PC-9 (cell line): ENCODE measurements at regions not wholly inside any gene's neighbourhood (a gene's known extent, or its start where the extent isn't known, plus 50 kb on each side); places are given as distances from the start of the nearest gene placed in this dataset.

Experiments used
- BruUV-seq: library from RNA; stranded (reverse); fragments of 400-500 nt; replicated peaks from 2 replicates; lab custom pipeline; 2021; lab: Mats Ljungman, UMichigan
- CTCF ChIA-PET: fragments of 300-600 bp; sonication (Branson Sonifier 250); formaldehyde crosslinking; loops from one replicate; lab custom pipeline; 2022; ENCODE audit warnings: antibody characterized with exemption; lab: Charles Lee
- POLR2A ChIA-PET: fragments of 300-600 bp; sonication (Branson Sonifier 250); formaldehyde crosslinking; loops from one replicate; lab custom pipeline; 2022; ENCODE audit warnings: antibody characterized with exemption; ENCODE audit not compliant: unreplicated experiment; lab: Charles Lee
- DNase-seq, 2 experiments: peaks; one replicate each; pipeline versions ENCODE4 v3.0.0 to v3.0.0-alpha.2; 2015 to 2022; ENCODE audit warnings: mixed read lengths in 1 of 2
- H2AFZ ChIP-seq: fragments of 200-600 bp; sonication (generic); 2 replicates; pipeline ENCODE4 v1.8.1; 2017; ENCODE audit warnings: antibody characterized with exemption
- H3F3A ChIP-seq: fragments of 200-600 bp; sonication (generic); 2 replicates; pipeline ENCODE4 v1.8.1; 2017; ENCODE audit warnings: antibody characterized with exemption, mild to moderate bottlenecking, low read depth; ENCODE audit not compliant: insufficient read depth
- H3K27ac ChIP-seq: fragments of 200-600 bp; sonication (generic); 2 replicates; pipeline ENCODE4 v1.6.1; 2016; ENCODE audit warnings: mixed run types
- H3K27me3 ChIP-seq: fragments of 200-600 bp; sonication (generic); 2 replicates; pipeline ENCODE4 v1.6.1; 2016; ENCODE audit warnings: low read depth, mixed run types; ENCODE audit not compliant: insufficient read depth
- H3K36me3 ChIP-seq: fragments of 200-600 bp; sonication (generic); 2 replicates; pipeline ENCODE4 v1.6.1; 2016; ENCODE audit warnings: low read depth, mixed run types
- H3K4me1 ChIP-seq: fragments of 200-600 bp; sonication (generic); replicated peaks from 2 replicates; pipeline ENCODE4 v1.6.1; 2016; ENCODE audit warnings: mixed run types; ENCODE audit not compliant: insufficient read depth
- H3K4me2 ChIP-seq: fragments of 200-600 bp; sonication (generic); 2 replicates; pipeline ENCODE4 v1.6.1; 2017; ENCODE audit warnings: mixed run types
- H3K4me3 ChIP-seq: fragments of 200-600 bp; sonication (generic); 2 replicates; pipeline ENCODE4 v1.6.1; 2016; ENCODE audit warnings: mixed run types
- H3K79me2 ChIP-seq: fragments of 200-600 bp; sonication (generic); 2 replicates; pipeline ENCODE4 v1.6.1; 2017; ENCODE audit warnings: low read depth, mixed run types
- H3K9me2 ChIP-seq: fragments of 200-600 bp; sonication (generic); 2 replicates; pipeline ENCODE4 v1.8.1; 2017; ENCODE audit warnings: mild to moderate bottlenecking; ENCODE audit not compliant: insufficient read depth
- H3K9me3 ChIP-seq: fragments of 200-600 bp; sonication (generic); 2 replicates; pipeline ENCODE4 v1.8.1; 2016; ENCODE audit warnings: low read depth; ENCODE audit not compliant: insufficient read depth
- H4K20me1 ChIP-seq: fragments of 200-600 bp; sonication (generic); 2 replicates; pipeline ENCODE4 v1.8.1; 2017; ENCODE audit not compliant: insufficient read depth
- EZH2 ChIP-seq: fragments of 200-600 bp; sonication (generic); IDR thresholded peaks from 2 replicates; pipeline ENCODE4 v1.8.0; 2017; ENCODE audit warnings: antibody characterized with exemption, low read depth
- intact Hi-C: fragments of 100-400 bp; cut with micrococcal nuclease; formaldehyde crosslinking; loops from one replicate; pipeline ENCODE4 v1.10.0; 2022; ENCODE audit not compliant: unreplicated experiment
- TF ChIP-seq, protein P1 (sequence below): fragments of 200-600 bp; sonication (generic); conservative IDR thresholded peaks from 2 replicates; pipeline ENCODE4 v1.6.1; 2017; ENCODE audit warnings: mixed run types, antibody characterized with exemption, mild to moderate bottlenecking, moderate library complexity

DNA sequence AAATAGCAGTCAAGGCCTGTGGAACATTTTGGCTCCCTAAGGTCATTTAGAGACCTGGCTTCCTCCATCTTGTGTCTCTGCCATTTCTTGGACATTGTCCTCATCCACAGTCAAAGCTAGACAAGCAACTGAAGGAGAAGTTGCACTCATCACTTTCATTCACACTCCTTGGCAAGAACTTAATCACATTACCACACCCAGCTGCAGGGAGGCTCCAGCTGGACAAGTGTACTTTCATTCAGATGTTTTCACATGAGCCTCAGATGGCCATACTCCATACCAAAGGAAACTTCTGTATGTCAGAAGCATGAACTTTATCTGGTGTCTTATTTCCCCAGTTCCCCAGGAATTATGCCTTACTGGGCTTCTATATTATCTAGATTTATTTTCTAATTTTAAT lies 537.4 kb downstream of the TMEM135 start:
- intact Hi-C loops = no loop called here
- no peaks in the 10 kb centered on the region for H3K27me3 ChIP-seq

DNA sequence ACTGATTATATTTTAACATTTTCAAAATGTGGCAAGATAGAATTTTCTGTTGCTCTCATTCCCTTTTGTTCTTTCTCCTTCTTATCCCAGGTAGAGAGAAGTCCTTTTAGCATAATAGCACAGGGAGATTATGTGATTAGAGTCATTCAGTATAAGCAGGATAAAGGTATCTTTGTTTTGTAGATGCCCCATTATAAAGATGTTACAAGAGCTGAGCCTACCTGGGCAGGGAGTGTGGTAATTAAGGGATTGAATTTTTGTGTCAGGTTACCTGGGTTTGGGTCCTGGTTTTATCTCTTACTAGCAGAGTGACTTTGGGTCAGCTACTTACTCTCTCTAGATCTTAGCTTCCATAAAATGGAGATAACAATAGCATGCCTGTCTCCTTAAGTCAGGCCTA lies 536.5 kb downstream of the TMEM135 start:
- CTCF ChIA-PET = no interaction called here
- BruUV-seq = no TSS peak

More for the DNA sequence above, 537.4 kb downstream of the TMEM135 start:
- no peaks in the 10 kb centered on the region for H3K9me2 ChIP-seq
- ChIA-PET CTCF (no interaction called here), POLR2A (no interaction called here)
- no peaks in the 10 kb centered on the region for H3K79me2 ChIP-seq
- H4K20me1 ChIP-seq = no peaks in the 10 kb centered on the region
- H3F3A ChIP-seq = no peaks in the 10 kb centered on the region
- no peak overlapping the region for H2AFZ ChIP-seq
- BruUV-seq = no TSS peak
- no peak overlapping the region for H3K27ac ChIP-seq
- H3K4me1 ChIP-seq = no peaks in the 10 kb centered on the region
- no peak for TF ChIP-seq EZH2
- TF ChIP-seq, protein P1, sequence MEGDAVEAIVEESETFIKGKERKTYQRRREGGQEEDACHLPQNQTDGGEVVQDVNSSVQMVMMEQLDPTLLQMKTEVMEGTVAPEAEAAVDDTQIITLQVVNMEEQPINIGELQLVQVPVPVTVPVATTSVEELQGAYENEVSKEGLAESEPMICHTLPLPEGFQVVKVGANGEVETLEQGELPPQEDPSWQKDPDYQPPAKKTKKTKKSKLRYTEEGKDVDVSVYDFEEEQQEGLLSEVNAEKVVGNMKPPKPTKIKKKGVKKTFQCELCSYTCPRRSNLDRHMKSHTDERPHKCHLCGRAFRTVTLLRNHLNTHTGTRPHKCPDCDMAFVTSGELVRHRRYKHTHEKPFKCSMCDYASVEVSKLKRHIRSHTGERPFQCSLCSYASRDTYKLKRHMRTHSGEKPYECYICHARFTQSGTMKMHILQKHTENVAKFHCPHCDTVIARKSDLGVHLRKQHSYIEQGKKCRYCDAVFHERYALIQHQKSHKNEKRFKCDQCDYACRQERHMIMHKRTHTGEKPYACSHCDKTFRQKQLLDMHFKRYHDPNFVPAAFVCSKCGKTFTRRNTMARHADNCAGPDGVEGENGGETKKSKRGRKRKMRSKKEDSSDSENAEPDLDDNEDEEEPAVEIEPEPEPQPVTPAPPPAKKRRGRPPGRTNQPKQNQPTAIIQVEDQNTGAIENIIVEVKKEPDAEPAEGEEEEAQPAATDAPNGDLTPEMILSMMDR = no peak
- no peak for DNase-seq
- no peaks in the 10 kb centered on the region for H3K9me3 ChIP-seq
- H3K4me3 ChIP-seq = no peak overlapping the region
- no peaks in the 10 kb centered on the region for H3K36me3 ChIP-seq
- no peak overlapping the region for H3K4me2 ChIP-seq

DNA sequence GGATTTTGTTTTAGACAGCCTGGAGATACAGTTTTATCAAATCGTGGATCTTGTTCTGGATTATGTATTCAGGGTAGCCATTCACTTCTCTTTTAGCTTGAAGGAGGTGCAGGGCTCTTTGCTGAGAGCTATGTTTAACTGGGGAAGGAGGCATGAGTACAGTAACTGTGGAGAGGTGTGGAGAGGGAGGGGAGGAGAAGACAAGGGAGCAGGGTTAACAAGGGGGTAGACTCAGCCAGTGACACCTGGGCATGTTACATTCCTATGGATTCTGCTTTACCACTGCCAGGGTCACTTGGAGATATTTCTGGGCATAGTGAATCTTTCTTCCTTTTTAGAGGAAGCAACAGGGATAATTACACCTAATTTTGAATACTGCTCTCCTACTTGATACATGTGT lies 536.0 kb downstream of the TMEM135 start:
- Histone ChIP-seq H3K27me3 (no peaks in the 10 kb centered on the region), H3K9me2 (no peaks in the 10 kb centered on the region), H3K4me3 (no peak overlapping the region), H3K4me1 (no peaks in the 10 kb centered on the region), H2AFZ (no peak overlapping the region), H3K79me2 (no peaks in the 10 kb centered on the region), H3K27ac (no peak overlapping the region), H3K36me3 (no peaks in the 10 kb centered on the region), H3K4me2 (no peak overlapping the region), H4K20me1 (no peaks in the 10 kb centered on the region), H3K9me3 (no peaks in the 10 kb centered on the region), H3F3A (no peaks in the 10 kb centered on the region)
- intact Hi-C loops = no loop called here
- no peak for DNase-seq
- ChIA-PET POLR2A (no interaction called here), CTCF (no interaction called here)
- BruUV-seq = no TSS peak
- TF ChIP-seq, protein P1 = no peak
- no peak for TF ChIP-seq EZH2

More for the DNA sequence above, 536.5 kb downstream of the TMEM135 start:
- POLR2A ChIA-PET = interaction anchor here (0.9 kb wide), 1 partner anchor 1230 kb away, joined by 7 read pairs; no protein-coding TSS in a partner anchor
- Histone ChIP-seq H3F3A (no peaks in the 10 kb centered on the region), H3K4me3 (no peak overlapping the region), H3K36me3 (no peaks in the 10 kb centered on the region), H3K27ac (no peak overlapping the region), H3K79me2 (no peaks in the 10 kb centered on the region), H4K20me1 (no peaks in the 10 kb centered on the region), H3K4me1 (no peaks in the 10 kb centered on the region), H3K9me2 (no peaks in the 10 kb centered on the region), H2AFZ (no peak overlapping the region), H3K9me3 (no peaks in the 10 kb centered on the region), H3K4me2 (no peak overlapping the region), H3K27me3 (no peaks in the 10 kb centered on the region)
- TF ChIP-seq EZH2 = no peak
- TF ChIP-seq, protein P1 = no peak
- intact Hi-C loops = no loop called here
- DNase-seq = no peak
